Small intestine (tissue), 7 donors: ENCODE measurements at regions not wholly inside any gene's neighbourhood (a gene's known extent, or its start where the extent isn't known, plus 50 kb on each side); places are given as distances from the start of the nearest gene placed in this dataset.

ENCODE experiments used
- DNase-seq, 2 donors: peaks; one replicate each; pipeline versions ENCODE4 v3.0.0 to v3.0.0-alpha.2; 2013
- FAIRE-seq: peaks from 2 replicates; lab custom pipeline; 2012; peaks lifted over from hg19 to GRCh38; lab: Jason Lieb, UNC
- H3K27ac ChIP-seq, 3 donors: one replicate each; pipeline ENCODE4 v1.5.1; 2013; ENCODE audit warnings: low read length in 2 of 3, mild to moderate bottlenecking in 2 of 3, control low read depth in 1 of 3, inconsistent platforms in 1 of 3, low read depth in 1 of 3, moderate library complexity in 1 of 3
- H3K27me3 ChIP-seq, 3 donors: one replicate each; pipeline ENCODE4 v1.6.1; 2013; ENCODE audit warnings: low read length in 3 of 3, inconsistent platforms in 1 of 3; ENCODE audit not compliant: control insufficient read depth in 3 of 3, insufficient read depth in 3 of 3
- H3K36me3 ChIP-seq, 3 donors: one replicate each; pipeline ENCODE4 v1.6.1; 2013; ENCODE audit warnings: low read length in 3 of 3, inconsistent platforms in 1 of 3, low read depth in 1 of 3, mild to moderate bottlenecking in 1 of 3, moderate library complexity in 1 of 3; ENCODE audit not compliant: control insufficient read depth in 3 of 3, insufficient read depth in 2 of 3
- H3K4me1 ChIP-seq, 3 donors: one replicate each; pipeline ENCODE4 v1.6.1; 2013; ENCODE audit warnings: low read length in 2 of 3, inconsistent platforms in 1 of 3, low read depth in 1 of 3, mild to moderate bottlenecking in 1 of 3, moderate library complexity in 1 of 3; ENCODE audit not compliant: control insufficient read depth in 3 of 3, insufficient read depth in 2 of 3
- H3K4me3 ChIP-seq, 3 donors: one replicate each; pipeline ENCODE4 v1.5.1; 2013; ENCODE audit warnings: low read length in 3 of 3, control low read depth in 1 of 3, inconsistent platforms in 1 of 3, low read depth in 1 of 3, mild to moderate bottlenecking in 1 of 3, moderate library complexity in 1 of 3
- H3K9me3 ChIP-seq, 2 donors: one replicate each; pipeline ENCODE4 v1.6.1; 2013; ENCODE audit warnings: low read depth in 1 of 2, low read length in 1 of 2; ENCODE audit not compliant: control insufficient read depth in 2 of 2, insufficient read depth in 1 of 2
- WGBS, 3 donors: extraction: QIAGEN DNeasy Blood & Tissue Kit; methylation state at CpG; one replicate each; pipeline ENCODE4 v1.1.7; 2013; 5-methylcytosine and 5-hydroxymethylcytosine counted together
- donor health status: healthy with polysubstance abuse.
- donor health status: control.
- donor health status: control.
- donor health status: Bipolar disorder and iron deficiency.
- donor health status: healthy.

DNA sequence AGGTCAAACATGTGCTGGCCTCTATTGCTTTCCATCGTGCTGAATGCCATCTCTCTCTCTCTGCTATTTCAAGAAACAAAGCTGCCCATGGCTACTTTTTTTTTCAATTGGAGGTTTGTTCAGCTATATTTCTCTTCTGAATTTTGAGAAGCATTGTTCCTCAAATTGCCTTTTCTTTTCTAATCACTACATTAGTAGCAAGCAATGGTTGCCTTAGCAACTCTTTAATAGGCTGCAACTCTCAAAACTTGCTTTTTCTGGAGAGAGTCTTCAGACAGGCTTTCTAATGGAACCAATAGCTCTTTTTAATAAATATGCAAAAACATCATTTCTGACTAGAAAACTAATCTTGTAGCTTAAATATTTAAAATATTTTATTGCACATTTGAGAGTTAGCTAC is 439.0 kb downstream of the LRRIQ3 start:
- no peak for FAIRE-seq

DNA sequence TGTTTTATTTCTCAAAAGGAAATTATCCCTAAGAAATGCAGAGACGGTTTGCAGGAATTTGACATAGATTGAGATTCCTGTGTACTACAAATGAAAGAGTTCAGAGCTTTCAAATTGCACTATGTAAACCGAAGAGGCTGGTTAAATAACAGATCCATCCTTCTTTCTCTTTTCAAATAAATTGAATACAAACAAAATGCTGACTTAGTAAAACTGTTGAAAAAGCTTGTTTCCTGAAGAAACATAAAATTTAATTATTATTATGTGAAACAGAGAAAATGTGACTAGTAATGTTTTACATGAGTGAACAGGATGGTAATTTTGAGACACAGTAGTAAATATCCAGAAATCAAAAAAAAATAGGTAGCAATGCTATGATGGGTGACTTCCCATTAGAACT is 441.2 kb downstream of the LRRIQ3 start:
- no peak for FAIRE-seq
- WGBS, 3 donors, result 55 to 77% (median 69%) methylated on average over 2 of the region's 2 CpGs
- Histone ChIP-seq H3K9me3 (no peaks in the 10 kb centered on the region), H3K27me3 (no peaks in the 10 kb centered on the region), H3K4me3 (no peak overlapping the region), H3K4me1 (no peaks in the 10 kb centered on the region), H3K27ac (no peak overlapping the region), H3K36me3 (no peaks in the 10 kb centered on the region)
- DNase-seq, result no peak

More for the DNA sequence above, 439.0 kb downstream of the LRRIQ3 start:
- H3K36me3 ChIP-seq, result no peaks in the 10 kb centered on the region
- WGBS, 3 donors, result 19 to 58% (median 49%) methylated on average over 1 of the region's 1 CpG
- H3K27me3 ChIP-seq, result no peaks in the 10 kb centered on the region
- H3K9me3 ChIP-seq, result no peaks in the 10 kb centered on the region
- DNase-seq, result no peak
- no peaks in the 10 kb centered on the region for H3K4me1 ChIP-seq
- no peak overlapping the region for H3K4me3 ChIP-seq
- H3K27ac ChIP-seq, result no peak overlapping the region

DNA sequence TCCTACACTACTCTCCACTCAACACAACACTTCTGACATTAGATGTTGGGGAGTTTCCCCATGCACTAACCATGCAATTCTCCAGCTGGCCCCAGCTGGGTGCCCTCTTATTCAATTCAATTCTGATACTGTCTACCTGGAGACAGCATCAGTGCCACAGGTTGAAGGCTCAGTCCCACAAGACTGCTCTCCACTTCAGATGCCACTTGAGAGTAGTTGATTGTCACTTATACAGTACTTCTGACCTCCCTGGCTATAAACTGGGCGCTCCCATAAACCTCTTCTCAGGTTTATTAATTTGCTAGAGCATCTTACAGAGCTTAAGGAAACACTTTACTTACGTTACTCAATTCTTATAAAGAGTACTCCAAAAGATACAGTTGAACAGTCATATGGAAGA is 442.3 kb downstream of the LRRIQ3 start:
- no peaks in the 10 kb centered on the region for H3K27me3 ChIP-seq
- FAIRE-seq, result no peak

DNA sequence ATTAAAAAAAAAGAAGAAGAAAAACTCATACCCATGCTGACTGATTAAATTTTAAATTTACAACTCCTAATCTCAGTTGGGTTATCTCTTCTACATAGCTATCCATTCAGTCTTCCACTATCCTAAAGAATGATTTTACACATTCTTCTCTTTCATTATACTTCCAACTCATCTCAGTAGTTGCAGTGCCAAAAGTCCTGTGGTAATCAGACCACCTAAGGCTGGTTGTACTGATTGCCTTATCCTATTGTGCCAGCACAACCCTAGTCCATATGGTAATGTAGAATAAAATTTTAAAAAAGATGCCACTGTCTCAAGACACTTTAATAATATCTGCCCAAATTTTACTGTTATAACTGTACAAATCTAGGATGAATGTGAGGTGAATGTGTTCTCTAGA is 448.0 kb downstream of the LRRIQ3 start:
- Histone ChIP-seq H3K27ac (no peak overlapping the region), H3K4me3 (no peak overlapping the region), H3K4me1 (no peaks in the 10 kb centered on the region), H3K9me3 (no peaks in the 10 kb centered on the region), H3K36me3 (no peaks in the 10 kb centered on the region), H3K27me3 (no peaks in the 10 kb centered on the region)
- DNase-seq (no peak), FAIRE-seq (no peak)

More for the DNA sequence above, 442.3 kb downstream of the LRRIQ3 start:
- Histone ChIP-seq H3K27ac (no peak overlapping the region), H3K4me1 (no peaks in the 10 kb centered on the region), H3K36me3 (no peaks in the 10 kb centered on the region), H3K9me3 (no peaks in the 10 kb centered on the region), H3K4me3 (no peak overlapping the region)
- no peak for DNase-seq
- 69 to 82% (median 72%) methylated on average over 2 of the region's 2 CpGs for WGBS, 3 donors

DNA sequence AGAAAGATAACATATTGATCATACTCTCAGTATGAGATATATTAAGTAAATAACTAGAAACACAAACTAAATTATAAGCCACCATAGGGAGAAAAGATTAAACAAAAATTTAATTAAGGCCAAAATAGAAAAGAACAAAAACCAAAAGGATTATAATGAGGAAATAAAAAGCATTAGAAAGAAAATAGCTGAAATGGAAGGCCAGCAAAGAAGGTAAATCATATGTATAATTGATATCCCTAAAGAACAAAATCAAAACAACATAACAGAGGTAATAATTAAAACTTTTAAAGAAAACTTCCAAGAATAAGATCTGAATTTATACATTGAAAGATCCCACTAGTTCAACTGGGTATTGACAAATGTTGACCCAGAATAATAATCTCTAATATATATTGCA is 453.0 kb downstream of the LRRIQ3 start:
- Histone ChIP-seq H3K4me3 (no peak overlapping the region), H3K4me1 (no peaks in the 10 kb centered on the region), H3K27ac (no peak overlapping the region), H3K27me3 (no peaks in the 10 kb centered on the region), H3K36me3 (no peaks in the 10 kb centered on the region), H3K9me3 (no peaks in the 10 kb centered on the region)
- DNase-seq (no peak), FAIRE-seq (no peak)

DNA sequence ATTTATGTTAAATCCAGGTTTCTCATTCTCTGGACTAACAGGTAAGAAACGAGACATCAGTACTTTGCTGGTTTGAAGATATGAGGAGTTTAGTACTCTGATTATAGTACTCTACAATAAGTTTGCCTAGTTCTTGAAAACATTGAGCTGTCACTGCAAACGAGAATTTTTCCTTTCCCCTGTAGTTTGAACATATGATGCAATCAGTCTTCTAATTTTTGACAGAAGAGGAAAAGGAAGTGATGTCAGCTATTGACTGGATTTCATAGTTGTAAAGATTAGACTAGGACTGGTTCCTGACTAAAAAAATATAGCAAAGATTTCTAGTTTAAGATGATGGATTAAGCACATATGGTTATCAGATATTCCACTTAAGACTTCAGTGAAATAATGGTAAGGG is 461.9 kb downstream of the LRRIQ3 start:
- no peak for DNase-seq
- no peaks in the 10 kb centered on the region for H3K27me3 ChIP-seq
- H3K4me1 ChIP-seq, result no peaks in the 10 kb centered on the region
- 34 to 42% (median 39%) methylated on average over 2 of the region's 2 CpGs for WGBS, 3 donors
- H3K36me3 ChIP-seq, result no peaks in the 10 kb centered on the region
- H3K4me3 ChIP-seq, result no peak overlapping the region
- H3K9me3 ChIP-seq, result no peaks in the 10 kb centered on the region
- H3K27ac ChIP-seq, result no peak overlapping the region
- no peak for FAIRE-seq

DNA sequence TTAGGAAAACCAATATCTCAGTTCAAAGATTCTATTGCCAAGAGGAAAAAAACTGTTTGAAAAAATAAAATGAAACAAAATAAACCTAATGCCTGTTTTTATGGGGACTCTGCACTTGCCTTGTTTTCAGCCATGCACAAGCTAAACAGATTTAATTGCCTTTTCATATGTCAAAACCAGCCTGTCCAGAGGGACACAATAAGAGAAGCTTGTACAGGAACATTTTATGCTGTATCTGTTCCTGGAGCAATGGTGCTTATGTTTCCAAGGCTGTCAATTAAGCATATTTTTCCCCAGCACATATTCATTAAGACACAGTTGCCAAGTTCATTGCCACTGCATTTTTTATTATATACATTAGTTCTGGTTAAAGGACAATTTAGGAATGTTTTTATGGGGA is 470.9 kb downstream of the LRRIQ3 start:
- no peak for DNase-seq
- Histone ChIP-seq H3K27ac (no peak overlapping the region), H3K36me3 (no peaks in the 10 kb centered on the region), H3K4me1 (no peaks in the 10 kb centered on the region), H3K4me3 (no peak overlapping the region), H3K9me3 (no peaks in the 10 kb centered on the region), H3K27me3 (no peaks in the 10 kb centered on the region)
- no peak for FAIRE-seq

DNA sequence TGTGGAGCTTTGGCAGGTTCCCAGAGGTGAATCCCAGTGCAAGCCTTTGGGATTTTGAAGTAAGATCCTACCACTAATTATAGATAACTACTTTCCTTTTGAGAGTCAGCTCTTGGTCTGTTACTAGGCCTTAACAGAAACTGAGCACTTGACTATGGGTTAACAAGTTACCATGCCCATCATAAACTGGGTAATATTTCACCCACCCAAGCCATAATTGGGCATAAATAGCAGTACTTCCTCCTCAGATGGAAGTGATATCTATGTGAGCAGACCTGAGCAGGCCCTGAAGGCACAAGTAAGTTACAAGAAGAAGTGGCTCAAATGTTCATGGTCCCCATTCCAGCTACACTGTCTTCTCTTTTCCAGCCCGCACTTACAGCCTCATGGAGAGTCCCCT is 475.9 kb downstream of the LRRIQ3 start:
- FAIRE-seq (no peak), DNase-seq (peak in 1 of 2 donors; percentile 24)
- H3K36me3 ChIP-seq, result no peaks in the 10 kb centered on the region
- H3K9me3 ChIP-seq, result no peaks in the 10 kb centered on the region
- H3K27me3 ChIP-seq, result no peaks in the 10 kb centered on the region
- no peak overlapping the region for H3K27ac ChIP-seq
- no peak overlapping the region for H3K4me3 ChIP-seq
- no peaks in the 10 kb centered on the region for H3K4me1 ChIP-seq
- 96 to 100% (median 100%) methylated on average over 1 of the region's 1 CpG for WGBS, 3 donors

DNA sequence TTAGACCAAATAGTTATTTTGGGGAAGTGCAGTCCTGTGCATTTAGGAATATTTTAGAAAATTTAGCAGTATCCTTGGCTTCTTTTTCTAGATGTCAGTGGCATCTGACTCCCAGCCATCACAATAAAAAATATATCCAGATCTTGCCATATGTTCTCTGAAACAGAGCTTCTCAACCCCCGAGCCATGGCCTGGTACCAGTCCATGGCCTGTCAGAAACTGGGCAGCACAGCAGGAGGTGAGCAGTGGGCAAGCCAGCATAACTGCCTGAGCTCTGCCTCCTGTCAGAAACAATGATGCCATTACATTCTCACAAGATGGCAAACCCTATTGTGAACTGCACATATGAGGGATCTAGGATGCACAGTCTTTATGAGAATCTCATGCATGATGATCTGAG is 480.0 kb downstream of the LRRIQ3 start:
- H3K27me3 ChIP-seq, result no peaks in the 10 kb centered on the region
- H3K36me3 ChIP-seq, result no peaks in the 10 kb centered on the region
- no peak for FAIRE-seq
- WGBS, 3 donors, result 68 to 83% (median 78%) methylated on average over 1 of the region's 1 CpG
- H3K9me3 ChIP-seq, result no peaks in the 10 kb centered on the region
- no peaks in the 10 kb centered on the region for H3K4me1 ChIP-seq
- no peak overlapping the region for H3K27ac ChIP-seq
- no peak overlapping the region for H3K4me3 ChIP-seq
- DNase-seq, result no peak
